ENCODE measurements at regions not wholly inside any gene's neighbourhood (a gene's known extent, or its start where the extent isn't known, plus 50 kb on each side); places are given as distances from the start of the nearest gene placed in this dataset.
"Not testable (repeated sequence)": the region's sequence is repeated elsewhere in the genome, so short reads cannot be mapped to it uniquely, and the experiment has no call there.

DNA sequence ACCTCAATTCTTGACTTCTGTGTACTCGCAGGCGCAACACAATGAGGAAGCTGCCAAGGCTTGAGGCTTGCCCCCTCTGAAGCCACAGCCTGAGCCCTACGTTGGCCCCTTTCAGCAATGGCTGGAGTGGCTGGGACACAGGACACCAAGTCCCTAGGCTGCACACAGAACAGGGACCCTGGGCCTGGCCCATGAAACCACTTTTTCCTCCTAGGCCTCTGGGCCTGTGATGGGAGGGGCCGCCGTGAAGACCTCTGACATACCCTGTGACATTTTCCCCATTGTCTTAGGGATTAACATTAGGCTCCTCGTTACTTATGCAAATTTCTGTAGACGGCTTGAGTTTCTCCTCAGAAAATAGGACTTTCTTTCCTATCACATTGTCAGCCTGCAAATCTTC lies 507.2 kb upstream of the ZNF608 start:
- ATAC-seq: not testable (repeated sequence)

DNA sequence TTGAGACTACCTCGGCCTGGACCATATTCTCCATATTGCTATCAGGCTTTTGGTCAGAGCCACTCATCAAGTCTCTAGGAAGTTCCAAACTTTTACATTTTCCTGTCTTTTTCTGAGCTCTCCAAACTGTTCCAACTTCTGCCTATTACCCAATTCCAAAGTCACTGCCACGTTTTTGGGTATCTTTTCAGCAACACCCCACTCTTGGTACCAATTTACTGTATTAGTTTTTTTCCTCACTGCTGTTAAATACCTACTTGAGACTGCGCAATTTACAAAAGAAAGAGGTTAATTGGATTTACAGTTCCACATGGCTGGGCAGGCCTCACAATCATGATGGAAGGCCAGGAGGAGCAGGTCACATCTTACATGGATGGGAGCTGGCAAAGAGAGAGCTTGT lies 507.8 kb upstream of the ZNF608 start:
- DNase-seq: no peak
- no peak for ATAC-seq

More for the DNA sequence above, 507.2 kb upstream of the ZNF608 start:
- not testable (repeated sequence) for DNase-seq

DNA sequence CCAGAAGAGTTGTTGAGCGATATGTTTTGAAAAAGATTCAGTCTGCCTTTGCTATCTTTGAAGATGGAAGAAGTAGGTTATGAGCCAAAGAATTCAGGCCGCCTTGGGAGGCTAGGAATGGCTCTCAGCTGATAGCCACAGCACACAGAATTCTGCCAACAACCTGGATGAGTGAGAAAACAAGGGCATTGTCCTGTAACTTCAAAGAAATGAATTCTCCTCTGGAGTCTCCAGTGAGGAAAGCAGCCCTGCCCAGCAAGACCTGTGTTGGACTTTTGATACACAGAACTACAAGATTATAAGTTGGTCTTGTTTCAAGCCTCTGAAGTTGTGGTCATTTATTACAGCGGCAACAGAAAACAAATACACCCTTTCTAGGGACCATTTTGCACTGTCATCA lies 509.9 kb upstream of the ZNF608 start:
- no peak for ATAC-seq
- no peak for DNase-seq

DNA sequence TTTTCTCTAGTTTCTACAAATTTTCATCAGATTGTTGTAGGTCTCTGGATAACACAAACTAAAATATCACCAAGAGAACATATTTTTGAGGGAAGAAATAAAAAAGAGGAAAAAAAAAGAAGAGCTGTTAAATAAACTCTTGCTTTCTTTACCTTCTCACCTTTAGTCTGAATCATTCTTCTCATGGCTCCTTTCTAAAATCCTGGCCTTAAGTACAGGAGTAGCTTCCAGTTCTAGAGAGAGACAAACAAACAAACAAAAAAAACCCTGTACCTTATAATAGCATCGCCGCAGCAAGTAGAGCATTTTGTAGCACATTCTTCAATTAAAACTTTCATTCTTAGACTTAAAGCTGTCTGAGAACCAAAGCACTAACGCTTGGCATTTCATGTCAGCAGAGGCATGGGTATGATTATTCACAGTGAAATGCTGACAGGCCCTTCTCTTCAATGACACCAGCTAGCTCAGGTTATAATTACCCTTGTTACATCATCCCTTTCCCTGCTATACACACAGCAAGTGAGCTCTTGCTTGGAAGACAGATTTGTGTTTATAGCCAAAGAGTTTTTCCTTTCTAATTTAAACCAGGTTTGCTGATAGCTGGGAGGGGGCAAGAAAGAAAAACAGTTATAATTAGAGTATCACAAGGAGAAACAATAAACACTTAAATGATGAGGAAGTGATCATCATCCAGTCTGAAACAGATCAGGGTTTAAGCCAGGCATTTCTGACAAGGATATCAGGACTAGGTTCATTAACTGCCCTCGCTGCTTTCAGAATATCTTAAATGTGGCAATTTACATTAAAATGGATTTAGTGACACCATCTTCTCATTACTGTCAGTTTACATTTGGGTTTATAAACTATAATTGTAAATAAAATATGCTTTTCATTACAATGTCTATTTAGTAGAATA lies 510.9 kb upstream of the ZNF608 start:
- ATAC-seq (no peak), DNase-seq (no peak)

DNA sequence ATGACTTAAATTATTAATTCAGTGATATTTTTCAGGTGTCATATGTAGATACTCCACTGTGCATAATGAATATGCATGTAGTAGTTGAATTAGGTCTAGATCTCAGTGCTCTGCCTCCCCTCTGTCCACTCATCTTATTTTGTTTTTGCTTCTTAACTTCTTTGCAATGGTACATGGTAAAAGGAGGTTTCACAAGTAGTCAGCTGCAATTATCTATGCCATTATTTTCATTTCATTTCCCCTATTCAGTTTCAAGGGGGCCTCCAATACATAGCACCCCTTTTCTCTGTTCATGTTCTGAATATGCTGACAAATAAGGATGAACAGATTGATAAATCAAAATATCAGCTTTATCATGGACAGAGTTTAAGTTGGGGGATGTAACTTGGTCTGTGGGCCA lies 511.6 kb upstream of the ZNF608 start:
- DNase-seq (no peak), ATAC-seq (no peak)

DNA sequence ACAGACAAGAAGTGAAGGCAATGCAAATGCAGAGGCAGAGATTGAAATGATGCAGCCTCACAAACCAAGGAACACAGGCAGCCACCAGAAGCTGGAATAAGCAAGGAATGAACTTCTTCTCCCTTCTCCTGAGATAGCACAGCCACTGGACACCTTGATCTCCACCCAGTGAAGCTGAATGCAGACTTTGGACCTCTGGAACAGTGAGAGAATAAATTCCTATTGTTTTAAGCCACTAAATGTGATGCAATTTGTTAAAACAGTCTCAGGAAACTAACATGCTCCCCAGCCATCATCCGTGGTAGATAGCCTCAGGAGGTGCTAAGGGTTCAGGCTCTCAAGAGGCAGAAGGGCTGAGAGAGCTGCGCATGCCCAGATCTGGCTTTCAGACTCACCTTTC lies 512.2 kb upstream of the ZNF608 start:
- ATAC-seq (no peak), DNase-seq (no peak)

DNA sequence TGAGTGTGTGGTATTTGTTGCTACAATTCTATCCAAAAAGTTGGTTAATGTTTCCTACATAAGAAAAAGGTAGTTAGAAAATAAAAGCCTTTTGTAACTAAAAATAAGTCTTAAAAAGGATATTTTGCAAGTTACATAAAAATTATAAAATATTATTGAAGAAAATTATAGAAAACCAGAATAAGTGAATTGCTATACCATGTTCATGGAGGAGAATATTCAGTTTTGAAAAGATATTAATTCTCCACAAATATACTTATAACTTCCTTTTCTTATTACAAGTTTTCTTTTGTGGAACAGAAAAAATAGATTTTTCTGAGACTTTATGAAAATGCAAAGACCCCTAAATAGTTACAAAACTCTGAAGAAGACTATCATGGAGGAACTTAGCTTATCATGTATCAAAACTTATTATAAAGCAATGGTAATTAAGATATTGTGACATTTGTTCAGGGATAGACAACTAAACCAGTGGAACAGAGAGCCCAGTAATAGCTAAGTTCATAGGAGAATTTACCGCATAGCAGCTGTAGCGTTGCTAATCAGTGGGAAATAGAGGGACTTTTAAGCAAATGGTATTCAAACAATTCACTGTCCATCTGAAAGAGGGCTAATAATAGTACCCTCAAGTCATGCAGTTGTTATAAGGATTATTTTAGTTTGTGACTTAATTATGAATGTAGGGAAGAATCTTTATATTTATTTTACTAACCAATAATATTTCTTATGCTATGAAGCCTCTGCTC lies 515.2 kb upstream of the ZNF608 start:
- ATAC-seq: no peak
- no peak for DNase-seq

DNA sequence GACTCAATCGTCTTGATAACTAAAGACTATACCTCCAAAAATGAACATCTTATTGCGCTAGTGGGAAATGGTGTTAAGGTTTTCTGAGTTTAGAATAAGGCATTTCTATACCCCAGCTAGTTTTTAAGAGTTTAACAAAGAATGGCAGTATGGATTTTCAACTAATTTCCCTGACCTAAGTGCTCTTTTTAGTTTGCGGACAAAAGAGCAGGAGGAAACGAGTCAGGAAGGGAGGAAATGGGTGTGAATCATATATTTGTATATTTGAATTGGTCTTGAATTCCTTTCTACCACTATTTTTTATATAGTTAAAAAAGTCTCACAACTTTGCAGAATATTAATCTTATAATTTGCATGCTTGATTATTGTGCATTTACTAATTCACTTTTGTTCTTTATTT lies 516.3 kb upstream of the ZNF608 start:
- DNase-seq (no peak), ATAC-seq (no peak)

DNA sequence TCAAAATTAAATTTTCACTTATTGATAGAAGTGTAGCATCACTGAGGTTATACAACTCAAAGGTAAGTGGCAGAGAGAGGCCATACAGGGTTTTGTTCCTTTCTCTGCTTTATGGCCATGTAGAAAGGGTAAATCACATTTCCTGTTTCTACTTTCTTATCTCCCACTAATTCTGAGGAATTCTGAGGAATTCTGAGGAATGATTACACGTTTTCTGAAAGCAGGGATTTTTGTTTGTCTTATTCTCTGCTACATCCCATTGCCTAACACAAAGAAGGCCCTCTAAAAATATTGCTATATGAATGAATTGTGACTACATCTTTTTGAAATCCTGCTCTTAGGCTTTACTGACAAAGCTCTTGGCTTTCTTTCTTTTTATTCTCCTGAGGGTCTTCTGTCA lies 516.9 kb upstream of the ZNF608 start:
- no peak for DNase-seq

DNA sequence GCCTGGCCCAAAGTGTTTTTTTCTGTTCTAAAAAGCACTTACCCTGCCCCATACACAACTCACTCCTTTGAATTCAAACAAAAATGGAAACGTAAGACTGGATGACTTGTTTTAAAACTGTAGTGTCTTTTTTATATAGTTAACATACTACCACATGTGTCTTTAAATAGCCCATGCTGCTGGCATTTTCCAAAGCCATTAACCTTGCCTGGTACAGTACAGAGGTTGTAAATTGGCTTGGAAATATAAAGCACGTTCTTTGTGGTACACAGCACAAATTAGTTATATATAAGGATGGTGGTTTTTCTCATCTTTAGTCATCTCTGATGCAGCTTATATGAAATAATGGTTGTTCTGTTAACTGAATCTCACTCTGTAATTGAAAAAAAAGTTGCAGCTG lies 519.7 kb upstream of the ZNF608 start:
- no peak for ATAC-seq
- no peak for DNase-seq

More for the DNA sequence above, 516.9 kb upstream of the ZNF608 start:
- no peak for ATAC-seq

DNA sequence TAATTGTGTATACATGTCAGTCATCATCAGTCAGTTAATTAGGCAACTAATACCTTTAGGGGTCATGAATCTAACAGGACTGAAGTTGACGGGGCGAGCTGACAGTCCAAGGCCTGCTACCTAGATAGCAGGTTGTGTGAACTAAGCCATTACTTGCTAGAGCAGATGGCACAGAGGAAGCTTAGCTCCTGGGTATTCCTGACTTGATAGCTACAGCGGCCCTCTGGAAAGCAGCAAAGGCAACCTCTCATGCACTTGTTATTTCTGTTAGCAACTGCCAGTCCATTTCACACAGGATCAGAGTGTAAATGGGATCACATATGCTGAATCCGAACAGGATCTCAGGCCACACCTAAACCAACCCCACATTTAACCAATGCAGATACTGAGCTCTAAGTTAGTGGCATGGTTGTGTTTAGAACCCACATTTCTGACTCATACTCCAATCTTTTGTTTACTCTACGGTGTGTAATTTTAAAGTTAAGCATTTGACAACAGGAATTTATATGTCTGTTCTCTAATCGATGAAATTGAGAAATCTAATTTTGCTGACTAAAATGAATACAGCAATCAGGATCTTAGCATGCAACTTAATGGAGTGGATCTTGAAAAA lies 521.3 kb upstream of the ZNF608 start:
- no peak for ATAC-seq

DNA sequence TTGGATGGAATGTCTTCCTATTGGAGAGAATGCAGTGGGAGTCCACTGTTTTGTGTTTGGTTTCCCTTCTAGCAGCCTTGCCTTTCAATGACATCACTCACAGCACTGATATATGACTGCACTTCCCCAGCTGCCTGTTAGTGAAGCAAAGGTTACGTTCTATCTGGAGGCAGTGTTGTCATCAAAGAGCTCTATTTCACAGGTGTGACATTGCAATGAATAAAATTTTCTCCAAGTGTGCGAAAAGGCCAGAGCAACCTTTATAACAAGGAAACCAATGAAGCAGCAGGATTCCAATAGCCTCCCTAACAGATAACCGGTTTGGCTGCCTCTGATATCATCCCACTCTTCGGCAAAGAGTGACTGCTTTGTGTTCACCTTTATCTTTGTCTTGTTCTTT lies 523.5 kb upstream of the ZNF608 start:
- no peak for DNase-seq

More for the DNA sequence above, 521.3 kb upstream of the ZNF608 start:
- DNase-seq: no peak

DNA sequence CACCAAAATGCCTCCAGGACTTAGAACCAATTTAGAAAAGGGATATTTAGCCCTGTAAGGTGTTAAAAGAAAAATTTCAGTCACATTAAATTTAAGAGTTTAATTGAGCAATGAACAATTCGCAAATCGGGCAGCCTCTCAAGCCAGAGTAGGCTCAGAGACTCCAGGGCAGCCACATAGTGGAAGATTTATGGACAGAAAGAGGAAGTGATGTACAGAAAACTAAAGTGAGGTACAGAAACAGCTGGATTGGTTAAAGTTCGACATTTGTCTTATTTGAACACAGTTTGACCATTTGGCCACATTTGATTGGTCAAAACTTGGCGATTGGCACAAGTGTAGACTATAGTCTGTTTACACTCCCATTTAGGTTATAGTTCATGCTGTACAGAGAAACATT lies 525.9 kb upstream of the ZNF608 start:
- DNase-seq (no peak), ATAC-seq (no peak)

More for the DNA sequence above, 523.5 kb upstream of the ZNF608 start:
- no peak for ATAC-seq

DNA sequence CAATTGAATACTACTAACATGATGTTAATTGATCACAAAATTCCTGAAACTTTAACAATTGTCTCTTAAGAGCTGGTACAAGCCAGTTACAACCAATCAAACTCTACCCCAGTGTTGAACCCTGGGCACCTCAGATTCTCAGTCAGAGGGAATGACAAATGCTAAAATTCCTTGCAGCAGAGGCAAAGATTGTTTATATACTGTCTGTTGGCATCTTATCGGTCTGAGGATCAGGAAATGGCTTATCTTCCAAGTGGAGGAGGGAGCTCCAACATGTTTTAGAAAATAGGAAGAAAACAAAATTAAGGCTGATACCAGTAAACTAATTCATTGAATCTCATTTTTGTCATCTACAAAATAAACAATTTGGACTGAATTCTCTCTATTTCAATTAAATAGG lies 527.8 kb upstream of the ZNF608 start:
- no peak for DNase-seq
- ATAC-seq: no peak

DNA sequence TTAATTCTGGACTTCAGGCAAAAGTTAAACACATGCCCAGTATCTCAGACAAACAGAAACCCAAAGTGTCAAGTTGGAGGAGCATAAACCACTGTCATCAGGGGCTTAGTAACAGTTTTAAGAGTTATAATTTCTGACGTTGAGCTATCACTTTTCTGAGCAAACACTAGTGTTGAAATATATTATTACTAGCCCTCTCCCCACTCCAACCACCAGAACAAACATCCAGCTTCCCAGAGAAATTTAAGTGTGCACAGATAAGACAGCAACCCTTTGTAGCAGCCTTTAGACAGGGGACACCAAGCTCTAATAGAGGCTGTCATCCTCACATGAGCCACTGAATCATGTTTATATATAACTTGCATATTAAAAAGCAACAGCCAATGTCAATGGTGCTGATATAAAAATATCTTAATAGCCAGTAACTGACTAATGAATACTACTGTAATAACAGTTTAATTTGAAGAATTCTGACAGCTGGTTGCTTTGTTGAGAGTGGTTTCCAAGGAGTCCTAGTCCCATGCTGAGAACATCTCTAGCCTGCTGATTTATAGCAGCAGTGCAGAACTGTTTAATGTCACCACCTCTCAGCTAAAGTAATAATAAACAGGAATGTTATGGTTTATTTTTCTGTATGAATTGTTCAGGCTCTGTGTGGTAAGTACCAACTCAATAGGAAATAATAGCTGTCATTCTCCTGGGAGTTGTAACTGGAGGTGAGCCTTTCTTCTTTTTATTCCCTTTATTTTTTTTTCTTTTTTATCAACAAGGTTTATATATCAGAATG lies 528.7 kb upstream of the ZNF608 start:
- ATAC-seq: no peak
- no peak for DNase-seq

DNA sequence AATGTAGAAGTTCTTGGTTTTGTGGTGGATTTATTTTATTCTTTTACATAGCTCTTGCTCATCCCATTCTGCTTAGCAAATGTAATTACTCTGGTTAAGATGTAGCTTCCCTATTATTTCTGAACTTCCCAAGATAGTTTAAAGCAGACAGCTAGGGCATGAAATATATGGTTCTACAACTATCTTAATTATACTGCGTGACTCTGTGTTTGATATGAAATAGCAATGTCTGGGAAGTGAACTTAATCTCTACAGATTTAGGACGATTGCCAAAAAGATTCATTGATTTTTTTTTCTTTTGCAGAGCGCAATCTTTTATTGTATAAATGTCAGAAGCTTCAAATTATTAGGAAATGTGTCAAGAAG lies 529.3 kb upstream of the ZNF608 start:
- no peak for DNase-seq
- no peak for ATAC-seq

DNA sequence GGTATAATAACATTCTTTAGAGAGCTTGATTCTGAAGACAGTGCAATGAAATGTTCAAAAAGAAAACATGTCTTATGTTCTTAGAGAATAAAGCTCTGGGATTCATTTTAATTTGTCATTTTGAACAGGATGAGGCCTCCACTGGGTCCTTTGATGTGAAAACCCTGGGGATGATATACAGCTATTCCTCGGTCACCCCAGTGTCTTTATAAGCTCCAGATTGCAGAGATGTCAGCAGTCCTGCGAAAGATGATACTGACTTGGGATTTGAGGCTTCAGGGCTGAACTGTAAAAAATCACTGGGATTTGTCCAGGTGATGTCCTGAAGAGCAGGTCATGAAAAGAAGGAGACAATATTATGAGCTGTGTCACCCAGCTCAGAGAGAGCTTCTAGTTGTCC lies 529.7 kb upstream of the ZNF608 start:
- DNase-seq (no peak), ATAC-seq (no peak)

DNA sequence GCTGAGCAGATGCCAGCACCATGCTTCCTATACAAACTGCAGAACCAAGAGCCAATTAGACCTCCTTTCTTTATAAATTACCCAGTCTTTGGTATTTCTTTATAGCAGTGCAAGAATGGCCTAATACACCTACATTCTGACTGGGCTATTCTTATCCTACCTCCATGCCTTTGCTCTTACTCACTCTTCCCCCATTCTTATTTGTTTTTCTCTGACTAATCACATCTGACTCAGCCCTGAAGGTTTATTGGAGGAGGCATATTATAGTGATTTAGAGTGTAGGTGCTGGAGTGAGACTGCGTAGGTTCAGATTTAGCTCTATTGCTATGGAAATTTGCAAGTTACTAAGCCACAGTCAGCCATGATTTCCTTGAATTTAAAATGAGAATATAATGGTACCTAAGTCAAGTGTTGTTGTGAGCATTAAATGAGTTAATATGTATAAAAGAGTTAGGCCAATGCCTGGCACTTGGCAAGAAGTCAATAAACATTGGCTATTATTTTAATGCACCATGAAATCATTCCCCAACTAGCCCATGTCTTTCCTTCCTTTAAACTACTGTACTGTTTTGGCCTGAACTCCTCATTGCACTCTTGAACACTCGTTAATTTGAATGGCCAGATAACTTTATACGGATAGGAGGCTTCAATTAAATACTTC lies 531.2 kb upstream of the ZNF608 start:
- ATAC-seq (no peak), DNase-seq (no peak)

DNA sequence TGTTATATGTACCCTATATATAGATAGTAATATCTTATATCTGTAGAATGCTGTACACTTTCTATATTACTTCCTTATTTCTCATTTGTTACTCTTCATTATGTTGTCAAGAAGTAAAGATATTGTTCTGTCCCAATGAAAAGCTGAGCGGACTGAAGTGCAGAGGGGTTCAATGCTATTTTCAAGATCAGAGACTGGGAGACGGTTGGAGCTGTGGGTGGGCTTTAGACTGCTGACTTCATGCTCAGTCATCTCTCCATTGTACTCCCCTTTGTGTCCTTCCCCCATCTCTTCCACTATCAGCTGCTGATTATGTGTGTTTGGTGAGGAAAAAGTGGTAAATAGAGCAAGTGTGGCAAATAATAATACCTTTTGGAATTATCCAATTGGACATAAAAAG lies 532.3 kb upstream of the ZNF608 start:
- no peak for ATAC-seq

DNA sequence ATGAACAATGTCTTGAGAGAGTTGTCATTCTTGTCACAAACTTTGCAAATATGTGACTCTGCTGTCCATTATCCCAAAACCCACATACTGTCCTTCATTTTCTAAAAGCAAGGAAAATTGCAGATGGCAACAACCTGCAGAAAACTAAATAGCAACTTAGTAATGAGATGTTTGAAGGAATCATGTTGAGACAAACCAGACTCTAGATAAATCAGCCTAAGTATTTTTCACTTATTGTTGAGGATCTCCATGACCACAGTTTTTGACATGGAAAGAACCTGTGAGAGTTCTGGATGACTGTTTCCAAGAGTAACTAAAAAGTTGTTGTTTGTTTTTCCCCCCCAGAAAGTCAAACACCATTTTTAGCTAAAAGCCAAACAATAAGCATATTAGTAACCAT lies 535.2 kb upstream of the ZNF608 start:
- DNase-seq: no peak
- ATAC-seq: no peak

More for the DNA sequence above, 532.3 kb upstream of the ZNF608 start:
- DNase-seq: no peak

DNA sequence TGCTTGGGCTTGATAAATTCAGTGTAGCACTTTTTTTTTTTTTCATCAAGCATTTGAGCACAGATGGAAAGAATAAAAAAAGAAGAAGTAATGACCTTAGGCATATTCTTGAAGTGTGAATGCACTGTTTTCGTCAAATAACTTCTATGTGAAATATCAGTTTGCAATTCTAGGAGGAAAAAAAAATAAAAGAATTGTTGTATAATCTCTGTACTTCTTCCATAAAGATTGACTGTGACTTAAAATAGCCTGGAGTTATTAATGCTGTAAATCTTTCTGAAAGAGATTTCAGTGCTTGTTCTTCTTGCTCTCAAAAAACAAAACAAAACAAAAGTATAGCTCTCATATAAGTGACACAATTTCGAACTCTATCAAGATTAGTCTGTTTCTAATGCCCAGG lies 536.9 kb upstream of the ZNF608 start:
- DNase-seq: no peak
- ATAC-seq: no peak

DNA sequence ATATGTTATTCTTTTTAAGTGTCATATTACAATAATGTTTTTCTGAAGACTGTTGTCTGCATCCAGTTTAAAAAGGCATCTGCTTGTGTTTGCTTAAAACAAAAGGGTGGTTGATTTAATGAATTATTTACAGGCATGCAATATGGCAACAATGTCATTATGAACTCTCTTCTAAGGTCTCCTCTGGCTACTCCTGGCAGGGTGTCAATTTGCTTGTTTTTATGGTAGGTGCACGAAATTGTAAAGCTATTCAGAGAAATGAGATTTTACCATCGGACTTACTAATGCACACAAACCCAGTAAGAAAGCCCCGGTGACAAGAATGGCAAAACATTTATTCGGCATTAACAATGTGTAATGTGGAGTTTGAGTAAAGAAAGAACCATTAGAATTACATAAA lies 539.8 kb upstream of the ZNF608 start:
- ATAC-seq (no peak), DNase-seq (no peak)

Data from stimulated activated naive CD8-positive, alpha-beta T cell treated with anti-CD3 and anti-CD28 coated beads, Interleukin-15, Interleukin-2, amounts not matched to agents 100 U/mL and 50 U/mL, for 24 hours (primary cell).